ENCODE measurements at regions not wholly inside any gene's neighbourhood (a gene's known extent, or its start where the extent isn't known, plus 50 kb on each side); places are given as distances from the start of the nearest gene placed in this dataset.

- CTCF ChIA-PET = no interaction called here
- no peak for ATAC-seq
- TF ChIP-seq KDM1A (IDR thresholded peaks at IDR 0.05; ENCODE audit: low read depth) (no peak), RFX5 (IDR thresholded peaks at IDR 0.05) (no peak), ELK1 (IDR thresholded peaks at IDR 0.05; ENCODE audit: low read depth, low read length) (no peak), SREBF2 (IDR thresholded peaks at IDR 0.05) (no peak), REST (IDR thresholded peaks at IDR 0.05) (no peak), PHF8 (IDR thresholded peaks at IDR 0.05; ENCODE audit: borderline replicate concordance, low read depth) (no peak), KDM5A (IDR thresholded peaks at IDR 0.05) (no peak), EHF (CRISPR knock-in tag; IDR thresholded peaks at IDR 0.05) (no peak), EHMT2 (IDR thresholded peaks at IDR 0.05; ENCODE audit: low read depth) (no peak), CEBPB (IDR thresholded peaks at IDR 0.05) (no peak), SMC3 (IDR thresholded peaks at IDR 0.05) (no peak), TP53 (CRISPR knock-in tag; IDR thresholded peaks at IDR 0.05) (no peak), MAZ (IDR thresholded peaks at IDR 0.05; ENCODE audit: borderline replicate concordance, low read depth, low read length) (no peak)
Measured at GRCh38 chr4:26028133-26028792, 114.2 kb downstream of the SMIM20 start.

GRCh38 chr4:26028793-26029567 is 115.0 kb downstream of the SMIM20 start:
- no peak overlapping the region for H3K4me2 ChIP-seq

More at GRCh38 chr4:26028133-26028792, 114.2 kb downstream of the SMIM20 start:
- Histone ChIP-seq H3K9me3 (no peaks in the 10 kb centered on the region), H3K4me2 (no peak overlapping the region), H3K27ac (no peak overlapping the region), H3K4me1 (peaks cover under 1% of the 10 kb centered on the region; the same call in 1 of the 3 replicates), H3K4me3 (no peak overlapping the region)
- FAIRE-seq (no peak), DNase-seq (ENCODE audit: low read depth in 1 of 2, low spot score in 1 of 2) (no peak)
- POLR2A ChIA-PET = no interaction called here
- 73% methylated on average over 18 of the region's 22 CpGs for WGBS (ENCODE audit: missing lambda C conversion rate)

More at GRCh38 chr4:26028793-26029567, 115.0 kb downstream of the SMIM20 start:
- no peaks in the 10 kb centered on the region for H3K9me3 ChIP-seq
- TF ChIP-seq CTCF (IDR thresholded peaks at IDR 0.05) (peak; percentile 26; the same call in 2 of the 3 replicates), RAD21 (conservative IDR thresholded peaks at IDR 0.05 in 1 of 2, IDR thresholded peaks at IDR 0.05 in 1 of 2) (peak; percentile 39 to 44; a peak in 4 of 5 replicates), NPAS2 (CRISPR knock-in tag; IDR thresholded peaks at IDR 0.05; ENCODE audit: borderline replicate concordance) (no peak), HOXB5 (CRISPR knock-in tag; IDR thresholded peaks at IDR 0.05) (no peak), KDM5A (IDR thresholded peaks at IDR 0.05) (no peak), SMC3 (IDR thresholded peaks at IDR 0.05) (0 out of 3 replicates have a peak, but pooled peaks have one; percentile 16)
- H3K4me1 ChIP-seq = no peaks in the 10 kb centered on the region
- POLR2A ChIA-PET = interaction anchor here (1.7 kb wide), 1 partner anchor 290 kb away, joined by 3 read pairs; no protein-coding TSS in a partner anchor
- CTCF ChIA-PET = interaction anchor here (0.6 to 1.2 kb wide), 2 partner anchors 10 to 297 kb away, joined by 4 to 6 read pairs; no protein-coding TSS in a partner anchor
- DNase-seq (ENCODE audit: low read depth in 1 of 2, low spot score in 1 of 2) (peak in 1 of 2 experiments; percentile 10), ATAC-seq (peak; percentile 64 to 84; a peak in 4 of 6 replicates), FAIRE-seq (no peak)
- no peak overlapping the region for H3K27ac ChIP-seq
- 73% methylated on average over 25 of the region's 39 CpGs for WGBS (ENCODE audit: missing lambda C conversion rate)
- no peak overlapping the region for H3K4me3 ChIP-seq
